ENCODE measurements at regions not wholly inside any gene's neighbourhood (a gene's known extent, or its start where the extent isn't known, plus 50 kb on each side); places are given as distances from the start of the nearest gene placed in this dataset.
"Not testable (repeated sequence)": the region's sequence is repeated elsewhere in the genome, so short reads cannot be mapped to it uniquely, and the experiment has no call there.

- DNase-seq: no peak
Measured at GRCh38 chr3:101999177-101999779, 150.0 kb downstream of the NFKBIZ start.

- no peak for DNase-seq
Measured at GRCh38 chr3:102000620-102001209, 151.4 kb downstream of the NFKBIZ start.

GRCh38 chr3:102002056-102002455 is 152.7 kb downstream of the NFKBIZ start:
- no peak for DNase-seq

GRCh38 chr3:102004561-102004960 is 155.2 kb downstream of the NFKBIZ start:
- no peak for DNase-seq

GRCh38 chr3:102005551-102005950 is 156.2 kb downstream of the NFKBIZ start:
- DNase-seq: no peak

GRCh38 chr3:102006812-102007485 is 157.6 kb downstream of the NFKBIZ start:
- no peak for DNase-seq

GRCh38 chr3:102008436-102008835 is 159.1 kb downstream of the NFKBIZ start:
- not testable (repeated sequence) for DNase-seq

- DNase-seq: no peak
Measured at GRCh38 chr3:102016417-102016816, 167.1 kb downstream of the NFKBIZ start.

- no peak for DNase-seq
Measured at GRCh38 chr3:102017784-102018183, 168.5 kb downstream of the NFKBIZ start.

GRCh38 chr3:102018551-102018950 is 169.2 kb downstream of the NFKBIZ start:
- DNase-seq: no peak

GRCh38 chr3:102020735-102021134 is 171.4 kb downstream of the NFKBIZ start:
- no peak for DNase-seq

- no peak for DNase-seq
Measured at GRCh38 chr3:102024270-102024904, 175.1 kb downstream of the NFKBIZ start.

GRCh38 chr3:102025606-102026270 is 176.4 kb downstream of the NFKBIZ start:
- DNase-seq: no peak

GRCh38 chr3:102026656-102027055 is 177.3 kb downstream of the NFKBIZ start:
- DNase-seq: no peak

- DNase-seq: no peak
Measured at GRCh38 chr3:102030661-102031060, 181.3 kb downstream of the NFKBIZ start.

- DNase-seq: no peak
Measured at GRCh38 chr3:102031834-102032233, 182.5 kb downstream of the NFKBIZ start.

GRCh38 chr3:102032491-102033383 is 183.4 kb downstream of the NFKBIZ start:
- no peak for DNase-seq

GRCh38 chr3:102034639-102035451 is 185.5 kb downstream of the NFKBIZ start:
- no peak for DNase-seq

GRCh38 chr3:102036017-102036416 is 186.7 kb downstream of the NFKBIZ start:
- DNase-seq: no peak

GRCh38 chr3:102036472-102036871 is 187.2 kb downstream of the NFKBIZ start:
- no peak for DNase-seq

- DNase-seq: no peak
Measured at GRCh38 chr3:102037209-102037608, 187.9 kb downstream of the NFKBIZ start.

Measured in stimulated activated CD8-positive, alpha-beta memory T cell treated with anti-CD3 and anti-CD28 coated beads, Interleukin-4, amount 100 ng/mL, for 48 hours (primary cell).